NCI-H2107 treated with DMSO at 0.1 percent for 48 hours (cell line): ENCODE measurements at regions not wholly inside any gene's neighbourhood (a gene's known extent, or its start where the extent isn't known, plus 50 kb on each side); places are given as distances from the start of the nearest gene placed in this dataset.
"Not testable (repeated sequence)": the region's sequence is repeated elsewhere in the genome, so short reads cannot be mapped to it uniquely, and the experiment has no call there.

Source experiments
- DNase-seq: peaks from one replicate; lab custom pipeline; 2025; ENCODE audit not compliant: unreplicated experiment; lab: John Stamatoyannopoulos, UW

DNA sequence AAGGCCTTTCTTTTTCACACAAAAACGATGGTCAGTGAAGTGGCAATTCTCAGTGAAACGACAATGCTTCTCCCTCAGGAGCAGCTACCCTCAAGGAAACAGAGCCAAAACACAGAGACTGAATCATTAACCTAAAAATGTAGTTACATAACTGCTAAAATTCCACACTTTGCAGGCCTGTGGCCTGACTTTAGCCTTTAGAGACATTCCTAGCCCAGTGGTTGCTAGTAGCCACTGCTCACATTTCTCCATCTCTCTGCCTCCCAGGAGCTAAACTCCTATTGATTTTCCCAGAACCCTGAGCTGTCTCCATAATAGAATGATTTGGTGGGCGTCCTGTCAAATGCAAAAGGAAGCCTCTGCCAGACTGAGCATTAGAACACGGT, 630.1 kb upstream of the KCNMB2 start:
- DNase-seq: no peak

DNA sequence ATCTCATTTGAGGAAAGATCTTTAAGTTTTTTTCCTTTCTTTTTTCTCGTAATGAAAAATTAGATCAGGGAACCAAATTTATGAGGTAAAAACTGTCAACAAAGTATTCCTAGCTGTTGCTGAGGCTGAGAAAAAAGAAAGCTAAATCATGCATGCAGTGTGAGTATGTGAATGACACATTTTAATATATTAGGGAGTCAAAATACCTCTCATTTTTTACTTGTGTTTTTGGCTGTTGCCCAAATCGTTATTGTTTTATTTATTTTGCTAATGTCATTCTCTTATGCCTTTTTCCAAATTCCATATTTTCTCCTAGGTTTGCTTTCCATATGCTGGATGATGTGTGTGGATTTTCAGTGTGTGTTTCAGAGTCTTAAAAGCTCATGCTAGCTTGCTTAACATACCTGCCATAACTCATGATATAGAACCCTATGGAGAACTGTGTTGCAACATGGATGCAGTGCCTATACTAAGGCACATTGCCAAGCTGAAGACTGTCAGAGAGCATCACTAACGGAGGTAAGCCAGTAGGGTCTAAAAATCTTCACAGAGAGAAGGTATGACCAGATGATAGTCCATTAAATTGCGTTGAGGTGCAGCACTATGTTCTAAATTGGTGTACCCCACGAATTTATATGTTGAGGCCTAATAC, 629.5 kb upstream of the KCNMB2 start:
- no peak for DNase-seq

GRCh38 chr3:177909530-177909929, 626.7 kb upstream of the KCNMB2 start:
- DNase-seq: not testable (repeated sequence)

GRCh38 chr3:177914224-177914623, 622.0 kb upstream of the KCNMB2 start:
- no peak for DNase-seq

DNA sequence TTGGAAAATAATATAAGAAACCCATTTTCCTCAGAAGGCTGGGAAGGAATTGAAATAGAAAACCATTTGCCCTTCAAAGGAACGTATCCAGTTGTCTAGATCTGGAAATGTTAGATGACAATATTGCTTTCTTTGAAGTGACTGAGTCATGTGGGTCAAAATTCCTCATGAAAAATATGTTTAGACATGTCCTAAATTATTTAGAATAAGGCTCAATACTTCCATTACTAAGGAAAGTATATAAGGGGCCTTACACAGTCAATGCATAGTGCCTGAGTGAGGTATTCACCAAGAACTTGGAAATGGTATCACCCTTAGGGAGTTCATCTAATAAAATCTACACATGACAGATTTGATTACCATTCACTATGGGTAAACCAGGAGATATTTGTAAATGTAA, 619.8 kb upstream of the KCNMB2 start:
- no peak for DNase-seq

DNA sequence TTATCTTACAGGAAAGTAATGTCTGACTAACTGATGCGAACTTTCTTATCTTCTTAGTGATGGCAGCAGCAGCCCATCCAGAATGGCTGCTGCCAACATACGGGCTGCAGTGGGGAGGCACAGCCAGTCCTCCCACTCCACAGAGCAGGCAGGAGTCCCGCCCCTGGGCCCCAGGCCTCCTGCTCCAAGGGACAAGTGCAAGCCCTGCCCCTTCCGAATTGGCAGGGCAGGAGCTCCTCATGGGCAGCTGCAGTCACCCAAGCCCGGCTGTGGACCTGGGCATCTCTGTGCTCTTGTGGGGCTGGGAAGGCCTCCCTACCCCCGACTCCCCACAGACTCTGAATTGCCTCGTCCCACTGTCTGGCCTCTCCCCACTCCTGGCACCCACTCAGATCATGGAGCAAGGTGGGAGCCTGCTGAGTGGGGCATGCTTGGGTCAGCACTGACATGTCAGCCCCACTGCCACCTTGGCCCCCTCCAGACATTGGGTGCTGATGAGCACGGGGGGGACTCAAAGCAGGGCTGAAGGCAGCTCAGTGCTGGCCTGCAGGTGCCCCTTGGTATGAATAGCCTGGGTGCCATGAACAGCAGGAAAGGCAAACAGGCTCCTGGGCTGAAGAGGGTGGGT, 618.9 kb upstream of the KCNMB2 start:
- no peak for DNase-seq

DNA sequence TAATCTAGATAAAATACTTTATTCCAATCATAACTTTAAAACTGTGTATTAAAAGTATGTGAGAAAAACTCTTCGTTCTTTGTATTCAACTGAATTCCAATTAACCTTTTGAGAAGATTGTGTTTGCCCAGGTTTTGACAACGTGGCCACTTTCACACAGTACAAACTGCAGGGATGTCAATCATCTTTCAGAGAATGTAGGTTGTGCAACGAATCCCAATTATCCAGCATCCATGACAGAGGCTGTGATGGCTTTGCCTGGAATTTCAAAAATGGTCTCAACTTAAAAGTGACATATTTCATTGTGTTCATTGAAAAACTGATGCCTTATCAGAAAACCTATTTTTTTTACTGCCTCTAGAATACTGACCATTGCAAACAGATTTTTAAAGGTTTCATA, 615.1 kb upstream of the KCNMB2 start:
- no peak for DNase-seq

DNA sequence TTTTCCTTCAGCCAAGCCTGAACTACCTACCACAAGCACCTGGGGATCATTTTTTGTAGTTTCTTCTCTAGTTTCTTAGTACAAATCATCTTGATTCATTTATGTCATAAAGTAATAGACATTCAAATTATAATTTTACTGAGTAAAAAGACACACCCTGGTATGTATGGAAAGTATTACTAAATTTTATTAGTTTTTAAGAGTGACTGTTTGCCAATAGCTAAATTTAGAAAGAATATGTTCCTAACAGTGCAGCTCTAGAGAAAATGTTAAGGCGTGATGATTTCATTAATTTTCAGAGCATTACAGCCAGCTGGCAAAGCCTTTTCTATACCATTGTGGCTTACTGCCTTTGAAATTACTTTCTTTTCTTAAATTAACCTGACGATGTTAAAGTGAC, 612.0 kb upstream of the KCNMB2 start:
- no peak for DNase-seq

DNA sequence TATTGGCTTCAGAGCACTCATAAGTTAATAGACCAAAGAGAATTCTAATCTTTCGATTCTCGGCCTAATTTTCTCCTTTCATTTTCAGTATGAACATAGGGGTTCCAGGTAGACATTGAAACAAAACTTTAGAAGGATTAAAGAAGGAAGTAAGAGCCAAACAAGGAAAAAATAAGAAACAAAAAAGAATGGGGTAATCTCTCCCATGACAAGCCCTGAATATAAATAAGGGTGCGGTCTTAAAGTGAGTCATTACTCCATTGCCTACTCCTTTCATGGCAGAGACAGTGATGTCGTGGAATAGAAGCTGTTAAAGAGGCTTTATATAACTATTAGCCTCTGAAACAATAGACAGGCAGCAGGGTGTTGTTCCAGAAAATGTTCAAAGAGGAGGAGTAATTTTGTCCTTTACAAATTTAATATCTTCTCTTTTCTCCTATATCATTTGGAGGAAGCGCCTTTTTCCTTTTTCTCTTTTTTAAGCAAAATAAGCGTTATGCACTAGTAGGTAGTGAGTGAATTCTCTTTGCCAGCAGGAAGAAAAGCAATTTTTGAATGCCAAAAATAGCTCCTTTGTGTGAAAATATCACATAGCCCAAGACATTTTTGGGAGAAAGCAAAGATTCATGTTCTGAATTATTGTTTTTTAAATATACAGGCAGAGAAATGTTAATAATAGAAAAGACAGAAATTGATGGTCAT, 607.9 kb upstream of the KCNMB2 start:
- DNase-seq: no peak

- no peak for DNase-seq
Measured at GRCh38 chr3:177929310-177929709, 606.9 kb upstream of the KCNMB2 start.

DNA sequence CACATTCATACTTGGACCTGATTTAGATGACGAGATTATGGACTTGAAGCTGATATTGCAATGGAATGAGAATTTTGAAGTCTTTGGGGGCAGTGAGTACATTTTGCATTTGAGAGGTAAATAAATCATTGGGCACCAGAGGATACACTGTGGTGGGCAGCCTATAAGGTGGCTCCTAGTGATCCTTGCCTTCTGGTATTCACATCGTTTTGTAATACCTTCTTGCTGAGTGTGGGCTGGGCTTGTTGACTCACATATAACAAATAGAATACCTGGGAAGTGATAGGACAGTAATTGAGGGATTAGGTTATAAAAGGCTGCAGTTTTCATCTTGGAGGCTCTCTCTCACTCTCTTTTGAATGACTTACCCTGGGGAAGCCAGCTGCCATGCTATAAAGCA, 605.5 kb upstream of the KCNMB2 start:
- no peak for DNase-seq

- no peak for DNase-seq
Measured at GRCh38 chr3:177931346-177931745, 604.9 kb upstream of the KCNMB2 start.

DNA sequence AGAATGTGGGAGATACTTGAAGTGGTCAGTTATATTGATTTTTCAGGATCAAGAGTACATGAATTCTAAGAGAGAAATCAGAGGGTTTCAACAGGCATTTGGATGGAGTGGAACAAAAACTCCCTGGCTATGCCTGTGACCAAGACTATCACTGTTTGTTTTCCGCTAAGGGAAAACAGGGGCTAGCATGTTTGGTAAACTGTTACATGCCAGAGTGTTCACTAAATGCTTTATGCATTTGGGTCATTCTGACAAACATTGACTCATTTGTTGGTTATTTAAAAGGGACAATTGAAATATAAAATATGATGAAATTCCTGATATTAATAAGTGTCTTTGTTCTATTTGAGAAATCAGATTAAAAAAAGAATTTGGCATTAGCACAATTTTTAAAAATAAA, 603.9 kb upstream of the KCNMB2 start:
- no peak for DNase-seq

DNA sequence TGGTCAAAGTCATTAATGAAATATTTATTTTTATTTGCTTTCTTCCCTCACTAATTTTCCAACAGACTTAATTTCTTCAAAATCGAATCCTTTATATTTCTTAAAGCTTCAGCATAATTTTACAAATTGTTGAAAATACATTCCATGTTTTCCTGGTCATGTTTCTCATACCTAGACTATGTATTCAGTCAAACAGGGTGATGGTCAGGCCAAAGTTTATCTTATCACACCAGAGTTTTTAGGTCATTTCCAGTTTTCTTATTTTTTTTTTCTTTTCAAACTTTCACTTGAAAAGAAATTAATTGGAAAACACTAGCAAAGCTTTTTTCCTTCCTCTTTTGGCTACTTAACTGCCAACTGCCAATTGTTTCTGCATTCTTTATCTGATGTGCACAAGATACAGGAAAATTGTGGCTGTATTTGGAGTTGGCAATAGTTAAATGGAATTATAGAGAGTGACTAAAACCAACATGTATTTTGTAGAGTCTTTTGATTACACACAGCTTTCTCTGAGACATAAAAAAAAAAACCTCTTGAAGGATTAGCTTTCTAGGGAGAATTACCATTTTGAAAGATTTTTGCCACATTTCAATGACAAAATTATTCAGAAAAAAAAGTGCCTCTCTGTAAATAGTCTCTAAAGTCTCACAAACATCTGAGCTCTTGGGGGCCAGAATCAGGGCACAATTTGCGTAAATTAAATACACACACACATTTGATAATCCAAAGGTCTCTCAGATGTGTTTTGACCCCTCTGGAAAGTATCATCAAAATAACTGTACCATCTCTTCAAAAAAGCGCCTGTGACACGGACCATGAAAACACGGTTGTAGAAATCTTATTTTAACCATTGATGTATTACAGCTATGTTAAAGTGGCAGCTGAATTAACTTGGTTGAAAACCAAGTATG, 603.2 kb upstream of the KCNMB2 start:
- no peak for DNase-seq

DNA sequence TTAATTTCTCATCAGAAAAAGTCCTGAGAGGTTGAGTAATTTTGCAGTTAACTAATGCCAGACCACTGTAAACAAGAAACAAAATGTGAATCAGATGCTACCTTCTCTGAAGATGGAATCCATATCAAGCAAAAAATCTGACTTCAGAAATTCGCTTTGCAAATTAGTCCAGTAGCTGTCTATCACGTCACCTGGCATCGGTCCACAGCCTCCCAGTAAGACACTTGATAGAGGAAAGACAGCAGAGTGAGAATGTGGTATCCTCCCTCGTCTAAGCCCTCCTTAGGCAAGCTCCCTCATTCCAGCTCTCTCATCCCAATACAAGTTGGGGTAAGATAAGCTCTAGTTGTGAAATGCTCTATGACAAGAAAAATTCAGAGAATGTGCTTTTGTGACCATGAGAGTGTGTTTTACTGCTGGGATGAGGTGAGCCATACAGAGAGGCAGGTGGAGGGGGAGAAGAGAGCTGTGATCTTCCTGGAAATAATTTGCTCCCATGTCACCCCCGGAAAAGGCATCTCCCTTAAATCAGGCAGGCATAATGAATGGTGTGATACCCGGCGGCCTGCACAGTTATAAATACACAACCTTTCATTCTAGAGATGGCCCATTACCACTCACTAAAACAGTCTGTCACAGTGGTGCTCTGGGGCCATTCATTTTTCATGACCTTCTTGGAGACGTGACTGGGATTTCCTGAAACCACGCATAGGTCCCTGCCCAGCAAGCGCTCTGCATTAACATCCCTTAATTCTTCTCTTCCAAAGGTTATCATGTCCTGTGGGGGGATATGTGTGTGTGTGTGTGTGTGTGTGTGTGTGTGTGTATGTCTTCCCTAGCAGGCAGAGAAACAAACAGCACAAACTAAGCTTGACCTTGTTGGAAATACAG, 602.0 kb upstream of the KCNMB2 start:
- no peak for DNase-seq

- DNase-seq: no peak
Measured at GRCh38 chr3:177935047-177935446, 601.2 kb upstream of the KCNMB2 start.

GRCh38 chr3:177936721-177937120, 599.5 kb upstream of the KCNMB2 start:
- no peak for DNase-seq

DNA sequence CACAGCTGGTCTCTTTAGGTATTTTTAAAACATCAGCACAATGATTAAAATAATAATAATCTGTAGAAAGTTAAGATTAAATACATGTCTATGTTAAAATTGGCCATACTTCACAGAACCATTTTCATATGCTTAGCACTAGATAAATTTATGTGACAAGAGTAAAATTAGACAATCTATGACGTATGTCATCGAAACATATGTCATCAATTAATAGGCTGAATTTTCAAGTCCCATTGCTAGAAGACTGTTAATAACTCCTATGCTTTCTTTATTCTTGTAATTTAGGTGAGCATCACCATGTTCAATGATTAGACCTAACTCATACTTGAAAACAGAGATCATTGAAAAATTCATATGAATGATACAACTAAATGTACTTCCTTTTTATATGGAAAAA, 593.3 kb upstream of the KCNMB2 start:
- DNase-seq: no peak

DNA sequence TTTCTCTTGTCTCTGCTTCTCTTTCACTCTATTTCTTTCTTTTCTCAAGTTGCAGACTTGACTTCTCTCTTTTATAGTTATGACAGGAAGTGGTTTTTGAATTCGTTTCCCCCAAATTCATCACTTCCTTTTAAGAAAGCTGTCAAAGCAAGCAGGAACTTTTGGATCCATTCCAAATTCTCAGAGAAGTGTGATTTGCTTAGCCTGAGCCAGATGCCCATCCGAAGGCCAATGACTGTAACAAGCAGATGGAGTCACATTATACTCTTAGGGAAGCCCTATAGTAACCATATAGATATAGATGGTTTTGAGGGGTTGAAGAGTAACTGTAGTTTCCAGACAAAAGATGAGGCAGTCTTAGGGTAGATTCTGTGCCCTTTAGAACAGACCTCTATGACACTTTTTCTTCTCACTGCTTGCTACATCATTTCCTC, 592.0 kb upstream of the KCNMB2 start:
- no peak for DNase-seq

GRCh38 chr3:177946048-177946447, 590.2 kb upstream of the KCNMB2 start:
- no peak for DNase-seq
